T-cell (primary cell): ENCODE measurements at regions not wholly inside any gene's neighbourhood (a gene's known extent, or its start where the extent isn't known, plus 50 kb on each side); places are given as distances from the start of the nearest gene placed in this dataset.
"Not testable (repeated sequence)": the region's sequence is repeated elsewhere in the genome, so short reads cannot be mapped to it uniquely, and the experiment has no call there.

Experiments
- ATAC-seq, 4 experiments: fragments of 200-7000 bp in 3 of 4; fragments of 150-1000 bp in 1 of 4; cut with Tn5 transposase; replicated peaks in 1 of 4; 1 replicate in 3 of 4; 2 replicates in 1 of 4; pipeline ENCODE4 v1.10.0; 2021; ENCODE audit warnings: moderate library complexity in 3 of 4, mild to moderate bottlenecking in 2 of 4, moderate number of reproducible peaks in 1 of 4
- CTCF ChIA-PET, 2 donors: fragments of 300-600 bp; sonication (Branson Sonifier 250); formaldehyde crosslinking; loops; one replicate each; lab custom pipeline; 2022; ENCODE audit warnings: antibody characterized with exemption in 2 of 2; lab: Charles Lee
- POLR2A ChIA-PET, 2 donors: fragments of 300-600 bp; sonication (Branson Sonifier 250); formaldehyde crosslinking; loops; one replicate each; lab custom pipeline; 2022; ENCODE audit warnings: antibody characterized with exemption in 2 of 2; lab: Charles Lee
- DNase-seq, 35 experiments: peaks; one replicate each; pipeline versions ENCODE4 v3.0.0 to v3.0.0-alpha.2; 2013 to 2023
- H3K27ac ChIP-seq: one replicate; pipeline ENCODE4 v1.5.1; 2013; ENCODE audit warnings: low read length
- H3K27me3 ChIP-seq, 2 experiments: replicated peaks in 1 of 2; 1 replicate in 1 of 2; 2 replicates in 1 of 2; pipeline versions ENCODE4 v1.6.1 to v1.7.0; 2013; ENCODE audit warnings: low read length in 1 of 2, mixed read lengths in 1 of 2; ENCODE audit not compliant: control insufficient read depth in 2 of 2, insufficient read depth in 2 of 2; ENCODE audit errors: extremely low read depth in 1 of 2
- H3K36me3 ChIP-seq, 2 donors: 1 replicate in 1 of 2; 2 replicates in 1 of 2; pipeline versions ENCODE4 v1.6.1 to v1.7.0; 2013; ENCODE audit warnings: low read length in 1 of 2; ENCODE audit not compliant: control insufficient read depth in 2 of 2, insufficient read depth in 1 of 2; ENCODE audit errors: extremely low read depth in 1 of 2
- H3K4me1 ChIP-seq, 2 experiments: 1 replicate in 1 of 2; 2 replicates in 1 of 2; pipeline versions ENCODE4 v1.6.1 to v1.7.0; 2013; ENCODE audit warnings: low read length in 2 of 2, mixed read lengths in 1 of 2; ENCODE audit not compliant: insufficient read depth in 2 of 2, control insufficient read depth in 1 of 2; ENCODE audit errors: extremely low read depth in 1 of 2
- H3K4me3 ChIP-seq, 2 donors: 1 replicate in 1 of 2; 2 replicates in 1 of 2; pipeline versions ENCODE4 v1.5.1 to v1.7.0; 2013; ENCODE audit warnings: mild to moderate bottlenecking in 2 of 2, low read length in 1 of 2, moderate library complexity in 1 of 2; ENCODE audit not compliant: control insufficient read depth in 1 of 2; ENCODE audit errors: extremely low read depth in 1 of 2
- H3K9me3 ChIP-seq: 2 replicates; pipeline ENCODE4 v1.7.0; 2013
- H3K27ac Mint-ChIP-seq, 2 donors: one replicate each; pipeline ENCODE4 v1.8.0; 2020 to 2021; ENCODE audit warnings: mild to moderate bottlenecking in 2 of 2, mixed read lengths in 2 of 2
- H3K27me3 Mint-ChIP-seq, 2 donors: one replicate each; pipeline ENCODE4 v1.8.0; 2021 to 2022; ENCODE audit warnings: mixed read lengths in 2 of 2
- H3K36me3 Mint-ChIP-seq: one replicate; pipeline ENCODE4 v1.8.0; 2021; ENCODE audit warnings: mixed read lengths
- H3K4me1 Mint-ChIP-seq, 3 donors: one replicate each; pipeline ENCODE4 v1.8.0; 2020 to 2022; ENCODE audit warnings: mixed read lengths in 3 of 3, mild to moderate bottlenecking in 1 of 3
- H3K4me3 Mint-ChIP-seq, 3 donors: one replicate each; pipeline ENCODE4 v1.8.0; 2020 to 2022; ENCODE audit warnings: mild to moderate bottlenecking in 3 of 3, mixed read lengths in 3 of 3, moderate library complexity in 3 of 3
- H3K9me3 Mint-ChIP-seq, 3 donors: one replicate each; pipeline ENCODE4 v1.8.0; 2020 to 2022; ENCODE audit warnings: mixed read lengths in 3 of 3
- WGBS: methylation state at CpG from one replicate; pipeline ENCODE4 v1.1.5; 2013; ENCODE audit warnings: missing lambda C conversion rate; ENCODE audit not compliant: insufficient coverage; 5-methylcytosine and 5-hydroxymethylcytosine counted together

GRCh38 chr14:105914281-105914680, 387.9 kb downstream of the TMEM121 start:
- CTCF ChIA-PET, ATAC-seq, H3K36me3 ChIP-seq, H3K27ac ChIP-seq, H3K27ac Mint-ChIP-seq, H3K4me1 Mint-ChIP-seq, H3K4me3 ChIP-seq, H3K4me3 Mint-ChIP-seq, DNase-seq, H3K4me1 ChIP-seq, POLR2A ChIA-PET, H3K36me3 Mint-ChIP-seq, H3K9me3 ChIP-seq: not testable (repeated sequence)
- 85% methylated on average over 8 of the region's 12 CpGs for WGBS
- H3K9me3 Mint-ChIP-seq, result peaks cover 0 to 16% (median 4%) of the 10 kb centered on the region in 3 donors
- peaks cover 7 to 13% of the 10 kb centered on the region in 2 donors for H3K27me3 Mint-ChIP-seq
- H3K27me3 ChIP-seq, result peaks cover 0 to 31% of the 10 kb centered on the region in 2 experiments

- ATAC-seq, result no peak
- H3K27me3 Mint-ChIP-seq, result peaks cover 9 to 13% of the 10 kb centered on the region in 2 donors
- H3K4me1 Mint-ChIP-seq, result no peaks in the 10 kb centered on the region
These were observed 388.5 kb downstream of the TMEM121 start for GRCh38 chr14:105914738-105915385.

GRCh38 chr14:105915546-105915945, 389.2 kb downstream of the TMEM121 start:
- WGBS, result no CpG with 5 or more reads among the region's 3 CpGs
- not testable (repeated sequence) for H3K36me3 Mint-ChIP-seq, DNase-seq

More at GRCh38 chr14:105914738-105915385, 388.5 kb downstream of the TMEM121 start:
- ChIA-PET CTCF (no interaction called here), POLR2A (no interaction called here)
- no peak for DNase-seq
- Mint-ChIP-seq H3K4me3 (no peak overlapping the region), H3K36me3 (no peaks in the 10 kb centered on the region), H3K9me3 (peaks cover 0 to 16% (median 4%) of the 10 kb centered on the region in 3 donors), H3K27ac (no peak overlapping the region)
- Histone ChIP-seq H3K4me3 (no peak overlapping the region), H3K27me3 (peaks cover 0 to 29% of the 10 kb centered on the region in 2 experiments), H3K9me3 (no peaks in the 10 kb centered on the region), H3K27ac (no peak overlapping the region), H3K36me3 (no peaks in the 10 kb centered on the region), H3K4me1 (no peaks in the 10 kb centered on the region)
- 61% methylated on average over 6 of the region's 8 CpGs for WGBS

DNA sequence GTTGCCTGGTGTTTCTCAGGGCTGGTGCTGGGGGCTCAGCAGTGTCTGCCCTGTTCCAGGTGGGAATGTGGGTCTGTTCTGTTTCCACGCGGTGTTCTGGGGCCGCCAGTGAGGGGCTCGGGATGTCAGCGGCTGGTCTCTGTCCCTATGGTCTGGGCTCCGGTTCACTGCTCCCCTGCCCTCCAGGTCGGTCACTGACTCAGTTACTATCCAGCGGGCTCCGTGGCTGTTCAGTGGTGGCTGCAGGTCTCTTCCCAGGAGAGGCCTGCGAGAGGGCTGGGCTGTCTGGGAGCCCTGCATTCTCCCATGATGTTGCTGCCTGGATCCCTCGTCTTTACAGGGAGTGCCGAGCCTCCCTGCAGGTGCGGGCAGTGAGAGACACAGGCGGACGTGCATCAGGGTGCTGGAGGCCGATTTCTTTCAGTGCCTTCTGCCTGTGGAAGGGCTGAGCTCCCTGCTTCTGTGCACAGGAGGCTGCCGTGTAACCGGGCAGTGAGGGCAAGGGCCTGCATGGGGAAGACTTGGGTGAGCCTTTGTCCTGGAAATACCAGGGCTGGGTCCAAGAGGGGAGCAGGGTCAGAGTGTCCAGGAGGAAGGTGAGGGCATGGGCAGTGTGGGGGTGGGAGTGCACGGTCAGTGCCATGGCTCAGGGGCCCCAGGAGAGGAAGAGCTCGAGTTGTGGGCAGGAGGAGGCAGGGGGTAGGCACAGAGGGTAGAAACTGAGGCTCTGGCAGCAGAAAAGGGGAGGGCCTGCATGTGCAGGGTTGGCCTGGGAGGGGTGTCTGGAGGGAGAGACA, 391.0 kb downstream of the TMEM121 start:
- 74% methylated on average over 18 of the region's 20 CpGs for WGBS
- not testable (repeated sequence) for DNase-seq, H3K27ac ChIP-seq

More at GRCh38 chr14:105915546-105915945, 389.2 kb downstream of the TMEM121 start:
- H3K27ac ChIP-seq, POLR2A ChIA-PET, H3K4me3 ChIP-seq, H3K4me1 Mint-ChIP-seq, ATAC-seq, H3K4me1 ChIP-seq, H3K36me3 ChIP-seq, H3K4me3 Mint-ChIP-seq, H3K9me3 ChIP-seq, H3K27ac Mint-ChIP-seq: not testable (repeated sequence)
- H3K27me3 Mint-ChIP-seq, result peaks cover 10 to 11% of the 10 kb centered on the region in 2 donors
- CTCF ChIA-PET, result interaction anchor here in 1 of 2 donors (0.7 kb wide), 1 partner anchor 9 kb away, joined by 3 read pairs; no protein-coding TSS in a partner anchor
- peaks cover 0 to 22% of the 10 kb centered on the region in 2 experiments for H3K27me3 ChIP-seq
- H3K9me3 Mint-ChIP-seq, result peaks cover 0 to 16% (median 4%) of the 10 kb centered on the region in 3 donors

GRCh38 chr14:105917933-105918436, 391.6 kb downstream of the TMEM121 start:
- Mint-ChIP-seq H3K4me3 (no peak overlapping the region), H3K36me3 (no peaks in the 10 kb centered on the region), H3K9me3 (peaks cover 4 to 24% (median 4%) of the 10 kb centered on the region in 3 donors), H3K27ac (no peak overlapping the region), H3K4me1 (no peaks in the 10 kb centered on the region), H3K27me3 (peaks cover 0 to 11% of the 10 kb centered on the region in 2 donors)
- H3K9me3 ChIP-seq, result no peaks in the 10 kb centered on the region
- POLR2A ChIA-PET, result no interaction called here
- no peaks in the 10 kb centered on the region for H3K36me3 ChIP-seq
- peaks cover 0 to 17% of the 10 kb centered on the region in 2 experiments for H3K27me3 ChIP-seq
- CTCF ChIA-PET, result no interaction called here
- no peak overlapping the region for H3K4me3 ChIP-seq
- ATAC-seq (no peak), DNase-seq (no peak)
- H3K27ac ChIP-seq, result no peak overlapping the region
- WGBS, result 64% methylated on average over 10 of the region's 10 CpGs
- H3K4me1 ChIP-seq, result no peaks in the 10 kb centered on the region

More for the DNA sequence above, 391.0 kb downstream of the TMEM121 start:
- H3K36me3 ChIP-seq, POLR2A ChIA-PET, H3K27ac Mint-ChIP-seq, H3K4me3 ChIP-seq, H3K4me3 Mint-ChIP-seq, ATAC-seq, CTCF ChIA-PET, H3K4me1 Mint-ChIP-seq, H3K36me3 Mint-ChIP-seq, H3K9me3 ChIP-seq, H3K4me1 ChIP-seq: not testable (repeated sequence)
- Mint-ChIP-seq H3K9me3 (peaks cover under 1 to 20% (median 4%) of the 10 kb centered on the region in 3 donors), H3K27me3 (peaks cover 4 to 11% of the 10 kb centered on the region in 2 donors)
- H3K27me3 ChIP-seq, result peaks cover 0 to 17% of the 10 kb centered on the region in 2 experiments

DNA sequence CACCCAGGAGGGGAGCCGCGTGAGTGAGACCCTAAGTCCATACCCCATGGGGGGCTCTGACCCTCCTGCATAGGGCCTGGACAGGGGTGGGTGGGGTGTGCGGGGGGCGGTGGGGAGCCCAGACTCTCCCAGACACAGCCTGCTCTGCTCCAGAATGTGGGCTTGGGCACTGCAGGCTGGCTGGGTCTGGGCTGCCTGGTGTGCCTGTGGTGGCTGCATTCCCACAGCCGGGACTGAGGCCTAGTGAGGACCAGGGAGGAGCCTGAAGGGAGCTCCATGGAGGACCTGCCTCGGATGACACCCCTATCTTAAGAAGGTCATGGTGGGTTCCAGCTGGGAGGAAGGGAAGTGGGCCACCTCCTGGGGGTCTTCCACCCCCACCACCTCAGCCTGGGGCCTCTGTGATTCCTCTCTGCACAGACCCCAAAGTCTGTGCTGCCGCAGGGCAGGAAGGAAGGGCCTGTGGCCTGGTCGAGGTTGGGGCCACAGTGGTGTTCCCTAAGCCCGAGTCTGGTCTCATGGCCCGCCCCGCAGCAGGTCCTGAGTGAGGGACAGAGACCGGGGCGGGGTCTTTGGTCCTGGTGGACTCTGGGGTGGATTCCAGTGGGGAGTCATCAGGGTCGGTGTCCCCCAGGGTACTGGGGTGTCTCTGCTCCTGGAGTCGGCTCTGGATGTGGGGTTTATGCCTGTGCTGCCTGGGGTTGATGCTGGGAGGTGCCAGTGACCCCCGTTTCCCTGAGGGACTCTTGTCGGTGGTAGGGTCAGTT, 392.3 kb downstream of the TMEM121 start:
- Histone ChIP-seq H3K27me3 (peaks cover 0 to 17% of the 10 kb centered on the region in 2 experiments), H3K27ac (no peak overlapping the region), H3K9me3 (no peaks in the 10 kb centered on the region), H3K4me1 (no peaks in the 10 kb centered on the region), H3K36me3 (no peaks in the 10 kb centered on the region), H3K4me3 (no peak overlapping the region)
- Mint-ChIP-seq H3K4me1 (no peaks in the 10 kb centered on the region), H3K36me3 (no peaks in the 10 kb centered on the region), H3K4me3 (no peak overlapping the region), H3K9me3 (peaks cover 4 to 24% (median 4%) of the 10 kb centered on the region in 3 donors), H3K27ac (no peak overlapping the region), H3K27me3 (peaks cover 0 to 11% of the 10 kb centered on the region in 2 donors)
- DNase-seq (no peak), ATAC-seq (no peak)
- WGBS, result 69% methylated on average over 12 of the region's 17 CpGs
- ChIA-PET CTCF (no interaction called here), POLR2A (no interaction called here)
